DMS114 treated with DMSO at 0.1 percent for 48 hours (cell line): ENCODE measurements at regions not wholly inside any gene's neighbourhood (a gene's known extent, or its start where the extent isn't known, plus 50 kb on each side); places are given as distances from the start of the nearest gene placed in this dataset.

ENCODE experiments used
- DNase-seq: peaks from one replicate; lab custom pipeline; 2025; ENCODE audit not compliant: unreplicated experiment; lab: John Stamatoyannopoulos, UW

DNA sequence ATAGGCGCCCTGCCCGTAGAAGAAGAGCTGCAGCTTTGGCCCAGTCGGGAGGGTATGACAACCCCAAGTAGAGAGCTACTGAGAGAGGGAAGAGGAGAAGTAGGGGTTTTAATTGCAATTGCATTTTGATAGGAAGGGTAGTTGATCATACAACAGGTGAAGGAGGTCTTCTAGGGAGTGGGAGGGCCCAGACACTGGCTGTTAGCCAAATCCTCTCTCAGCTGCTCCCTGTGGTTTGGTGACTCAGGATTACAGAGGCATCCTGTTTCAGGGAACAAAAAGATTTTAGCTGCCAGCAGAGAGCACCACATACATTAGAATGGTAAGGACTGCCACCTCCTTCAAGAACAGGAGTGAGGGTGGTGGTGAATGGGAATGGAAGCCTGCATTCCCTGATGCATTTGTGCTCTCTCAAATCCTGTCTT is 408.9 kb upstream of the THBS1 start:
- peak; percentile 31 for DNase-seq

DNA sequence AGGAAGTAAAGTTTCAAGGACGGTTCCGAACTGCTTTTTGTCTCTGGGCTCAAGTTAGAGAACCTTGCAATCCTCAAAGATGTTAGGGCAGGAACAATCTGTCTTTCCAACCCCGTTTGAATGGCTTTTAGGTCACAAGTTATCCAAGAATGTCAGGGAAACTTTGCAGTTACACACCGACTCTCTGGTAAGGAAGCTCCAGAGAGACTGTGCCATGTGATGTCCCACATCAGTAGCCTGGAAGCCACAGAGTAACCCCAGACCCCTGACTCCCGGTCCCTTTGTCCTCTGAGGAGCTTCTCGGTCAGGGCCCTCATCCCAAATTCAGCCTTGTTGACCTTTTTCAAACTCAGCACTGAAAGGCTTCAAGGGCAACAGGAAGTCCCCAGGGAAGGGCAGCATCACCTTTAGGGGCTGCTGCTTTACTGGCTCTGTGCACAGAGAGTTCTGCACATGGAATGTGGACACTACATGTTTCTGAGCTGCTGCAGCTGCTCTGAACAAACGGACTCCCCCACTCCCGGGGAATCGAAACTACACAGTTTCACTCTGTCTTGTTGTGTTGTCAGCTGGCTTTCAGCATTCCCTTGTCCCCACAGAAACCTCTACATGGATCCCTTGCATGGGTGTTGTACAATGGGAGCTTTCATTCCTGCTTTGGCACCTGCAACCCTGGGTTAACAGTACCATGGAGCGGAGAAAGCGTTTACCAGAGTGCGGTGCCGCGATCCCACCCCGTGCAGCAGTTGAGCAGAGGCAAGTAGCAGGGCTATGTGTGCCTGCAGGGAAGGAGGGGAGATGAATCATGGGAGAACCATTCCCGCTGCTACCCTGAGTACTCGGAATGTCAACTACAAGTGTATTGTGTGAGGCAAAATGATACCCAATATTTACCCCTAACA is 408.2 kb upstream of the THBS1 start:
- no peak for DNase-seq

DNA sequence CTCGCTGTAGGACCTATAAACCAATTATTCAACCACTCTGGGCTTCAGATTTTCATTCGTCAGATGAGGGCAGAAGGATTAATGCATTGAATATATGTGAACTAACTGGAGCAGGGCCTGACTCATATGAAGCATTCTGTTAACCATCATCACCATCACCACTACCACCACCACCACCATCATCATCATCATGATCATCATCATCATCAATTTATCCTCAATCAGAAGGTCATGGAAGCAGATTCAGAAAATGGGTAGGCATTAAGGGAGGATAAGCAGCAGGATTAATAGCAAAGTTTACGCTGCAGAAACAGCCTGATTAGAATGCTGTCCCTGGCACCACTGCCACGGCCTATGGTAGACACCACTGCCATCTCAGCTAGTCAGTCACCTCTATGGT is 407.5 kb upstream of the THBS1 start:
- DNase-seq, result no peak

DNA sequence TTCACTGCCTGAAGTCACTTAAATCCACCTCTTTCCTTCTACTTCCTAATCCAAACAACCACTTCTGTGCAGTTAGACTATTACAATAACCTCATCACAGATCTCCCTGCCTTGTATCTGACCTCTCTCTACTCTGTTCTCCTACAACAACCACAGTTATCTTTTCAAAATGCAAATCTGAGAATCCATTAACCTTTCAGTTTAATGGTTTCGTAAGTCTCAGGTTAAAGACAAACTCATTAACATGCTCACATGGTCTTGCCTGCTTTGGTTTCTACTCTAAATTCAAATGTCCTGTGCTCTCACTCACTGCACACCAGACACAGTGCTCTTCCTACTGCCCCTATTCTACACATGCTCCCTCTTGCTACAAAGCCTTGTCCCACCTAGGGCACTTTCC is 406.5 kb upstream of the THBS1 start:
- DNase-seq, result no peak

DNA sequence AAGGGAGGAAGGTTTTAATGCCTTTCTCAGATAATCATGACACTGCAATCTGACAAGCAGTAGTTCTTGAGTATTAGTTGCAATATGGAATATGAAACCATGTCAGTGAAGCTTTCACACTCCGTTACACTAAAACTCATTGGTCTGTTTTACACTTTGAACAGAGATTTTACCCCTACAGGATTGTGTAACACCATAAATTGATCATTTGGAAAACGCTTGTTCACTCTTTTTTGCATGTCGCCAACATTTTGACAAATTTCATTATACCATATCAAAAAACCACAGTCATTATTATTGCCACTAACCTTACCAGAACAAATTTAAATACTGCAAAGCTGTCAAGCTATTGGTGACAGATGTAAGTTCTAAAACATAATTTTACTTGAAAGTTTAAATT is 404.8 kb upstream of the THBS1 start:
- DNase-seq, result no peak

GRCh38 chr15:39177561-39177960 is 403.3 kb upstream of the THBS1 start:
- no peak for DNase-seq

GRCh38 chr15:39180030-39180429 is 400.8 kb upstream of the THBS1 start:
- no peak for DNase-seq

DNA sequence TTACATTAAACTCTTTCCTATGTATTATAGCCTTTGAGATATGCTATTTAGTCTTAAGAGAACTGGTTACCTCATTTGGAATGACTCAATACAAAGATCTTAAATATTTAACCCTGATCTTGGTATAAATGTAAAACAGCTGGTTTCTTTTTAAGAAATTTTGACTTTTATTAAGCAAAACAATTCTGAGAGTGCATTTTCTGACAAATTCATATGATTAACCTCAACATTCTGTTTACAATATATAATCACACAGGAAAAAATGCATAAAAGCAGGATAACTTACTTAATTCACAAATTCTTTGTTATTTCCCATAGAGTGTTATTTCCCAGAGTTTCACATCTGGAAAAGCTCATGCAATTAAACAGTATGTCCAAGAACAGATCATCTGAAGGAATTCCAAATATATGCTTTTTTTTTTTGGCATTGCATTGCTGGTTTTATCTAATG is 400.4 kb upstream of the THBS1 start:
- DNase-seq, result no peak

- no peak for DNase-seq
These were observed 399.7 kb upstream of the THBS1 start for GRCh38 chr15:39181056-39181747.

DNA sequence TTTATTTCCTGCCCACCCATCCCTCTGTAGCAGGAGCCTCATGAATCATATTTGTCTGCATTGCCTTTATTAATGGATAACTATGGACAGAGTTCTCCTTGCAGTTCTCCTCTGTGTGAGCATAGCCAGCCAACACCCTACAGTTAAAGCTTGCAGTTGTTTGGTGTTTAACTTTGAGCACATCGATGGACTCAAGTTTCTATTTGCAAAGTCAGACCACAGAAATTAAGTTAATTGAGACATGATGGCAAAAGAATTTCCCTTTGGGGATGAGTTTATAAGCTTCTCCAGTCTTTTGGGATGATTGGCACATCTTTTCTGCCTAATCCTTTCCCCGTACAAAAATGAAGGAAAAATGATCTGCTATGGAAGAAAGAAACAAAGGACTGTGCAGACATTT is 398.9 kb upstream of the THBS1 start:
- no peak for DNase-seq

GRCh38 chr15:39183164-39183881 is 397.6 kb upstream of the THBS1 start:
- no peak for DNase-seq

DNA sequence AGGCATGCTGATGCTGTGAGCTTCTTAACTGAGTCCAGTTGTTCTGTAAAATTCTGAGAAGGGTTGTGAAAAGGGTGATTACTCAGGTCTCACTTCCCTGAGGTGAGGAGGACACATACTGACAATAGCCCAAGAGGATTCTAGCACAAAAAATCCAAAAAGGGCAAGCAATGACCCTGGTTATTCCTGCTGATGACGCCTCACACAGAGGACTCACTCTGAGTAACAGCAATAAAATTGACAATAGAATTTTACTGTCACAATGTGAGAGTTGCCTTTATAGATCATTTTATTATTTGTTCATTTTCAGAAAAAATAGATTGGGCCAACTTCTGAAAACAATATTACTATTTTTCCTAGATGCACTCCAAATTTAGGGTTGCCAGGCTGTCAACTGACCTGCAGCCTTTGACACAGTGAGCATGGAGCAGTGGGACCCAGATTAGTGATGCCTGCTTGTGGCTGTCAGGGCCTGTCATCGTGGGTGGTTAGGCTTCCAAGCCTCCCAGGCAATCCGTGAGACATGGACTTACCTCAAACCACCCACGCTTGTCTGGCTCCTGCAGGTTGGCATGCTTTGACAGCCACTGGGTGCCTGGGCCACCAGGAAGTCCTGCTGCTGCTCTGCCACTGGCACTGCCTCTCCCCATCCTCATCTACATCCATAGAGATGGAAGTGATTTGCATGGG is 396.0 kb upstream of the THBS1 start:
- no peak for DNase-seq

DNA sequence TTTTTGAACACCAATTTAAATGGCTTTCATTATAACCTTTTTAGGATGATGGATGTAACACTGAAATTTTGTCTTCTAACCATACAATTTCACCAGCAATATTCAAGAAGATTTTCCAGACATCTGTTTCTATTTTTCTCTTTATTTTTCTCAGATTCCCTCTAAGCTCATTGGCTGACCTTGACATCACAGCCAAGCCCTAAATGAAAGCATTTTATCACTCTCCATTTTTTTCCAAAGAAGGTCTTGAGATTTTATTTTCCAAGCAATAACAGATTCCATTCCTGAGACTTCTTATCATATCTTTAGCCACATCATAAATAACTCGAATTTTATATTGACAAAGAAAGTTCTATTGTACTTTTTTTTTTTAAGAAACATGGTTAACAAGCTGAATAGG is 392.6 kb upstream of the THBS1 start:
- no peak for DNase-seq

DNA sequence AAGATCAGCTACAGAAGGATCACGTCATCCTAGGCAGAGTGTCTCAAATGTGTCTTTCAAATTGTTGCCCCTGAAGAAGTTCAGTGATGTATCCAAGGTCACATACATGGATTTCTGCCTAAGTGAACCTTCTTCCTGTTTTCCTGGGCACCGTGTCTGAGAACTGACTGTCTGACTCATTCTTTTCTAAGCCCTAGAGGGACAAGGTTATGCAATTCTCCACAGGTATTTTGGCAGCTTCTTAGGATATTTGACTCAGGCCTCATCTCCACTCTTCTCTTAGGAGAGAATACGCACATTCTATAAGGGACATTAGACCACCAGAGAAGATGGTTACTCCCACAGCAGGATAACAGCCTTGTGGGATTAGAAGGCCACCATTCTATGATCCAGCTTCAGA is 391.9 kb upstream of the THBS1 start:
- DNase-seq, result no peak

- no peak for DNase-seq
These were observed 389.0 kb upstream of the THBS1 start for GRCh38 chr15:39191871-39192291.

- DNase-seq, result no peak
These were observed 388.5 kb upstream of the THBS1 start for GRCh38 chr15:39192351-39192750.

- no peak for DNase-seq
These were observed 387.8 kb upstream of the THBS1 start for GRCh38 chr15:39192979-39193560.

DNA sequence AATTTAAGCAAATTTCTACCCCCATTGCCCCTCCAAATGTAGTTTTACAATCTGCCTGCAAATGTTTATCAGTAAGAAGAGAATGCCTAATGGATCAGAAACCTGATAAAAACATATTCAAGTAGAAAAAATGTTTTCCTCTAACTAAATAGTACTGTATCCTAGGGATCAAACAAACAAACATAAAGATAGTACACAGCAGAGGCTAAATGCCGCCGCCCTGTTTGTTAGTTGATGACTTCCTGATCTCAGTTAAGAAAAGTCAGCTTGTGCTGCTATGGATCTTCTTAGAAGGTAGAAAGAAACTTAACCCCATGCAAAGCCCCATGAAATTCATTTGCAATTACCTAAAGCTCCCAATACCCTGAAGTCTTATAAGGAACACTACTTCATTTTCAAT is 387.3 kb upstream of the THBS1 start:
- DNase-seq, result no peak

GRCh38 chr15:39194106-39194830 is 386.6 kb upstream of the THBS1 start:
- DNase-seq, result no peak

DNA sequence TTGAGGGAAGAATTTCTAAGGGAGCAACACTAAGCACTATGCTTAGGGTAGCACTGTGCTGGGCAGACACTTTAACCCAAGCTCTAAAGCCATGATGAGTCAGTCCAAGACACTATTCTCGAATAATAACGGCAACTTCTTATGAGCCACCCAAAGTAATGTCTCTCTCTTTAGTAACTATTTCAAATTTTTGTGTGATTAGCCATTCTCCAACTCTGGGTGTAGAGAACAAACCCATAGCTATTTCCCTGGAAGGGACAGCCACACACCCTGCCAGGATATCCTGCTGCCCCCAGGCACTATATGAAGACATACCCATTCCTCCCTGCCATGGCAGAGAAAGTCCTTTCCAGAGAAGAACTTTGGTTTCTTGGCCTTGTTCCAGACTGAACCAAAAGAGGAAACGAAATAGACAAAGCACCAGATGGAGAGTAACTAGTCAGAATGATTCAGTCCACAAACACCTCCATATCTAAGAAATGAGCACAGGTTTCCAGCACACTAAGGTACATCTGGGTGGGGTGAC is 384.9 kb upstream of the THBS1 start:
- no peak for DNase-seq
